HFF-Myc (cell line): ENCODE measurements at regions not wholly inside any gene's neighbourhood (a gene's known extent, or its start where the extent isn't known, plus 50 kb on each side); places are given as distances from the start of the nearest gene placed in this dataset.

Experiments used
- DNase-seq: peaks from one replicate; pipeline ENCODE4 v3.0.0-alpha.2; 2011; ENCODE audit warnings: low read depth; ENCODE audit errors: extremely low read depth
- H3K4me3 ChIP-seq: replicated peaks from 2 replicates; pipeline ENCODE4 v1.5.1; 2011; ENCODE audit warnings: low read depth, mild to moderate bottlenecking, control low read depth, low read length
- TF ChIP-seq, protein P1 (sequence below): IDR thresholded peaks from 2 replicates; pipeline ENCODE4 v1.5.1; 2012; ENCODE audit warnings: mild to moderate bottlenecking, low read depth, low read length, control low read depth; ENCODE audit errors: missing control alignments

DNA sequence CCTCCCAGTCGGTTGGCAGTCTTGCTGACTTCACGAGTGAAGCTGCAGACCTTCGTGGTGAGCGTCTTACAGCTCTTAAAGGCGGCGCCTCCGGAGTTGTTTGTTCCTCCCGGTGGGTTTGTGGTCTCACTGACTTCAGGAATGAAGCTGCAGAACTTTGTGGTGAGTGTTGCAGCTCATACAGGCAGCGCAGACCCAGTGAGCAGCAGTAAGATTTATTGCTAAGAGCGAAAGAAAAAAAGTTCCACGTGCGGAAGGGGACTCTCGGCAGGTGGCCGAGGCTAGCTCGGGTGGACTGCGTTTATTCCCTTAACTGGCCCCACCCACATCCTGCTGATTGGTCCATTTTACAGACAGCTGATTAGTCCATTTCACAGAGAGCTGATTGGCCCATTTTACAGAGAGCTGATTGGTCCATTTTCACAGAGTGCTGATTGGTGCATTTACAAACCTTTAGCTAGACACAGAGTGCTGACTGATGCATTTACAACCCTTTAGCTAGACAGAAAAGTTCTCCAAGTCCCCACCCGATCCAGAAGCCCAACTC, 240.3 kb downstream of the LRATD1 start:
- DNase-seq, result no peak
- TF ChIP-seq, protein P1, sequence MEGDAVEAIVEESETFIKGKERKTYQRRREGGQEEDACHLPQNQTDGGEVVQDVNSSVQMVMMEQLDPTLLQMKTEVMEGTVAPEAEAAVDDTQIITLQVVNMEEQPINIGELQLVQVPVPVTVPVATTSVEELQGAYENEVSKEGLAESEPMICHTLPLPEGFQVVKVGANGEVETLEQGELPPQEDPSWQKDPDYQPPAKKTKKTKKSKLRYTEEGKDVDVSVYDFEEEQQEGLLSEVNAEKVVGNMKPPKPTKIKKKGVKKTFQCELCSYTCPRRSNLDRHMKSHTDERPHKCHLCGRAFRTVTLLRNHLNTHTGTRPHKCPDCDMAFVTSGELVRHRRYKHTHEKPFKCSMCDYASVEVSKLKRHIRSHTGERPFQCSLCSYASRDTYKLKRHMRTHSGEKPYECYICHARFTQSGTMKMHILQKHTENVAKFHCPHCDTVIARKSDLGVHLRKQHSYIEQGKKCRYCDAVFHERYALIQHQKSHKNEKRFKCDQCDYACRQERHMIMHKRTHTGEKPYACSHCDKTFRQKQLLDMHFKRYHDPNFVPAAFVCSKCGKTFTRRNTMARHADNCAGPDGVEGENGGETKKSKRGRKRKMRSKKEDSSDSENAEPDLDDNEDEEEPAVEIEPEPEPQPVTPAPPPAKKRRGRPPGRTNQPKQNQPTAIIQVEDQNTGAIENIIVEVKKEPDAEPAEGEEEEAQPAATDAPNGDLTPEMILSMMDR, result no peak
- H3K4me3 ChIP-seq, result no peak overlapping the region

DNA sequence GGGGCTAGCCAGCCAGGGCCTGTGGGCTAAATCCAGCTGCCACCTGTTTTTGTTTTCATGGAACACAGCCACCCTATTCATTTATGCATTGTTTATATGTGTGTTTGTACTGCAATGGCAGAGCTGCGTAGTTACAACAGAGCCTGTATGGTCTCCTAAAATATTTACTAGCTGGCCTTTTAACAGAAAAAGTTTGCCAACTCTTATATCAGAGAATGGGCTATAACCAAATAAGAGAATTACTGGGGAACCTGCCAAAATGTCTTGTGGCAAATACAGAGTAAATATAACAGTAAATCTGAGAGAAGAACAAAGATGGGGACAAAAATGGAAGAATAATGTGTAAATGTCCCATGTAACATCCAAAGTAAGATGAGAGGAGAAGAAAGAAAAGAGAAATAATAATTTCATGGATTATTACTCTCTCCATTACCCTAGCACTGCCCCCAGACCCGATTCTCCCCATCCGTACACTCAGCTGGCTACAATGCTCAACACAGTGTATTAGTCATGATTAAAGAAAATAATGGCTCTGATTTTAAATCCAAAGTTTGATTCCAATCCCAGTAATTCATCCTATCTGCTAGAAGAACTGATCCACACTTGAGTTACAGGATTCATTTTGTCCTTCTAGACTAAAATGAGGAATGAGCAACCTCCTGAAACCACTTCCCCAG, 249.3 kb downstream of the LRATD1 start:
- H3K4me3 ChIP-seq, result no peak overlapping the region
- TF ChIP-seq, protein P1, result no peak
- DNase-seq, result no peak

DNA sequence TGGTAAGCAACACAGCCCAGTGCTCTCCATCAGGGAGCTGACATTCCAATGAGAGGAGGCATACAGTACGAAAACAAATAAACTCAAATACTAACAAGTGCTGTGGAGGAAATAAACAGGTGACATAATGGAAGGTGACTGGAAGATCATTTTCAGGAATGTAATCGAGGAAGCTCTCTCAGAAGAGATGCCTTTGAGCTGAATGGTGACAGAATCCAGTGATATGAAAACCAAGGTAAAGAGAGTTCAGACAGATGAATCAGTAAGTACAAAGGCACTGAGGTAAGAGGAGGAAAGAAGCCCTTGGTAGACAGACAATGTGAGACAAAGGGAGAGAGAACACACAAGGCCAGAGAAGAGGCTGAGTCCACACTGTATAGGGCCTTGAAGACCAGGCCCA, 252.1 kb downstream of the LRATD1 start:
- no peak for DNase-seq
- TF ChIP-seq, protein P1, result no peak
- no peak overlapping the region for H3K4me3 ChIP-seq

DNA sequence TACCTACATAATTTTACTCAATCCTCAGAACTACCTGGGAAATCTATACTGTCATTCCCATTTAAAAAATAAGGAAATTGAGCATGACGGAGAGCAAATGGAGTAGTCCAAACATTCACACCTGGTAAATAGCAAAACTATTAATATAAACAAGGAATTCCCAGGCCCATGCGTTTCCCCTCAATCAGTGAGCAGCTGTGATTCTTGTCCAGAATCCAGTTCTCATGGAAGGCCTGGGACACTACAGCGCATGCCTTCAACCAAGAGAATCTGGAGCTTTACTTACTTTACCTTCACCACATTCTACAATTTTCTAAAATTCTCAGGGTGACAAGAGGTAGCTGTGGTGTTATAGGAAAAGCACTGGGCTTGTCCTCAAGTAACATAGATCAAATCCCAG, 259.0 kb downstream of the LRATD1 start:
- no peak for DNase-seq
- no peak overlapping the region for H3K4me3 ChIP-seq
- TF ChIP-seq, protein P1, result no peak

DNA sequence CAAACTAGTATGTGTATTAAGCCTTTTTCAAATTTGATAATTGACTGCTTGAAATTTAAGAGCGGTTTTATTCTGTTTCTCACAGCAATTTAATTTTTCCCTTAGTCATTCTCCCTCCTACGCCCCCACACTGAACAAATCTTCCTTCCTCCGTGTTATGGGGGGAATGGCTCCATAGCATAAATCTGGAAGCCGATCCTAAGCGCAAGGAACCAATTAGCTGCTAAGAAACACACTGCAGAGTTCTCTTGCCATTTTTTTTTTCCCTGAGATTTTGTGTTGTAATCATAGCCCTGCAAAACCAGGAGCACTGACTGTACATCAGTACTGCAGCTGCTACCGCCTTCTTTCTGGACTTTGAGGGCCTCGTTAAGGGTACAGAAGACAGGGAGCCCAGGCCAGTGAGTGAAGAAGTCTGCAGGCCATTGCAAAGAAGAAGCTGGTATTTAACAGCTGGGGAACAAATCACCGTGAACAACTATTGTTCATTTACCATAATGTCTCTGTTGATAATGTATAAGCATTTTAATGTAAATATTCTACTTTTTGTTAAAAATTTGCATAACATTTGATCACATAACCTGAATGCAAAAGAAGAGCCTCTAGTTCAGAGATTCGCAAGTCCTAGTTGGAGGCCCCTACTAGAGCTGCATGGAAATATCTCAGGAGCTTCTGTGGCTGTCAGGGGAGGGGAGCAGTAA, 264.0 kb downstream of the LRATD1 start:
- TF ChIP-seq, protein P1, result no peak
- no peak overlapping the region for H3K4me3 ChIP-seq
- no peak for DNase-seq

DNA sequence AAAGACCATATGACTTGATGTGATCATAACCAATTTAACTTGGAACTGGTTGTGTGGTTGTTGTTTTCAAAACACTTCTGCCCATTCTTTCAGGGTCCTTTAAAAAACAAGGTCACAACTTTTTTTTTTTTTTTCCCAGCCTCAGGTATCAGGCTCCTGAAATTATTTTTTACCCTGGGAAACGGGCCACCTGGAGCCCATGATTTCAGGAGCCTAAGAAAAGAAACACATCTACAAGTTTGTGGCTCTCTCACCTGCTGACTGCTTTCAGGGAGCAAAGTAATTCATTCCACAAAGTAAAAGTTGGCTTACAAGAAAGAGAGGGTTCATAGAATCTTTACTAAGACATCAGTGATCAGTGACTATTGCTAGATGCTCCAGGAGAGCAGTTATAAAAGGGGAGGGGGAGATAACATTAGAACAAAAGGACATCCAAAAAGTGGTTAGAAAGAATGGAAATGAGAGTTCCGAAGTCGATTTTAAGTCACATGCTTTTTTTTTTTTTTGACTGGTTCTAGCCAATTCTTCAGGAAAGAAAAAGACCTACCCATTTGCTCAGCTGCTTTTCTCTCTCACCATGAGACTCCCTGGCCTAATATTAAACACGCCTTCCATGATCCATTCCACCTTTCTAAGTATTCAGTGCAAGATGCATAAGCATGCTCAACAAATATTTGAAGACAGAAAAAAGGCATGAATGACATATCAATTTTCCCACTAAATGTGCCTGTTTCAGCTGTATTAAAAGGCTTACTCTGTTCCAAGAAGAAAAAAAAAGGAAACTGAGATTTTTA, 267.3 kb downstream of the LRATD1 start:
- H3K4me3 ChIP-seq, result no peak overlapping the region
- no peak for DNase-seq
- TF ChIP-seq, protein P1, result no peak
